Mucosa of stomach (tissue), 1 donor: ENCODE measurements at regions not wholly inside any gene's neighbourhood (a gene's known extent, or its start where the extent isn't known, plus 50 kb on each side); places are given as distances from the start of the nearest gene placed in this dataset.
"Not testable (repeated sequence)": the region's sequence is repeated elsewhere in the genome, so short reads cannot be mapped to it uniquely, and the experiment has no call there.

Experiments used
- H3K27me3 ChIP-seq: one replicate; pipeline ENCODE4 v1.7.0; 2013; ENCODE audit warnings: mild to moderate bottlenecking, low read length; ENCODE audit not compliant: control insufficient read depth, insufficient read depth
- H3K36me3 ChIP-seq: one replicate; pipeline ENCODE4 v1.7.0; 2013; ENCODE audit warnings: low read length; ENCODE audit not compliant: control insufficient read depth, insufficient read depth
- H3K4me1 ChIP-seq: one replicate; pipeline ENCODE4 v1.7.0; 2013; ENCODE audit warnings: mild to moderate bottlenecking, low read length; ENCODE audit not compliant: control insufficient read depth, insufficient read depth
- H3K4me3 ChIP-seq: one replicate; pipeline ENCODE4 v1.7.0; 2013; ENCODE audit warnings: low read length
- H3K9ac ChIP-seq: one replicate; pipeline ENCODE4 v1.7.0; 2013; ENCODE audit warnings: mild to moderate bottlenecking, low read length, moderate library complexity
- H3K9me3 ChIP-seq: one replicate; pipeline ENCODE4 v1.7.0; 2013; ENCODE audit warnings: mild to moderate bottlenecking, low read length, moderate library complexity; ENCODE audit not compliant: control insufficient read depth
- donor health status: Pancreatic carcinoma.

DNA sequence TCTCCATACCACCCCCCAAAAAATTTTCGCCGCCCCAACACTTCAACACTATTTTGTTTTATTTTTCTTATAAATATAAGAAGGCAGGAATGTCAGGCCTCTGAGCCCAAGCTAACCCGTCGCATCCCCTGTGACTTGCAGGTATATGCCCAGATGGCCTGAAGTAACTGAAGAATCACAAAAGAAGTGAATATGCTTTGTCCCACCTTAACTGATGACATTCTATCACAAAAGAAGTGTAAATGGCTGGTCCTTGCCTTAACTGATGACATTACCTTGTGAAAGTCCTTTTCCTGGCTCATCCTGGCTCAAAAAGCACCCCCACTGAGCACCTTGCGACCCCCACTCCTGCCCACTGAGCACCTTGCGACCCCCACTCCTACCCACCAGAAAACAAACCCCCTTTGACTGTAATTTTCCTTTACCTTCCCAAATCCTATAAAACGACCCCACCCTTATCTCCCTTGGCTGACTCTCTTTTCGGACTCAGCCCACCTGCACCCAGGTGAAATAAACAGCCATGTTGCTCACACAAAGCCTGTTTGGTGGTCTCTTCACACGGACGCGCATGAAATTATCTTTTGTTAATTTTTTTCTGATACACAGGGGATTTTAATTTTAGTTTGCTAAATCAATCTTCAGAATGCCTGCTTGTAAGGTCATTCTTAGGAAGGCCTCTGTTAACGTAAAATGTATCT lies 87.9 kb upstream of the CCDC180 start:
- H3K4me1 ChIP-seq, H3K9me3 ChIP-seq, H3K4me3 ChIP-seq, H3K36me3 ChIP-seq, H3K9ac ChIP-seq: not testable (repeated sequence)
- peaks cover 35% of the 10 kb centered on the region for H3K27me3 ChIP-seq

DNA sequence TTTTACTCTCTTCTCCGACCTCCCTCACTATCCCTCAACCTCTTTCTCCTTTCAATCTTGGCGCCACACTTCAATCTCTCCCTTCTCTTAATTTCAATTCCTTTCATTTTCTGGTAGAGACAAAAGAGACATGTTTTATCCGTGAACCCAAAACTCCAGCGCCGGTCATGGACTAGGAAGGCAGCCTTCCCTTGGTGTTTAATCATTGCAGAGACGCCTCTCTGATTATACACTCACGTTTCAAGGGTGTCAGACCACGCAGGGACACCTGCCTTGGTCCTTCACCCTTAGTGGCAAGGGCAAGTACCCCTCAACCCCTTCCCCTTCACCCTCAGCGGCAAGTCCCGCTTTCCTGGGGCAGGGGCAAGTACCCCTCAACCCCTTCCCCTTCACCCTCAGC lies 92.3 kb upstream of the CCDC180 start:
- not testable (repeated sequence) for H3K4me1 ChIP-seq, H3K36me3 ChIP-seq, H3K27me3 ChIP-seq, H3K9ac ChIP-seq, H3K9me3 ChIP-seq, H3K4me3 ChIP-seq

DNA sequence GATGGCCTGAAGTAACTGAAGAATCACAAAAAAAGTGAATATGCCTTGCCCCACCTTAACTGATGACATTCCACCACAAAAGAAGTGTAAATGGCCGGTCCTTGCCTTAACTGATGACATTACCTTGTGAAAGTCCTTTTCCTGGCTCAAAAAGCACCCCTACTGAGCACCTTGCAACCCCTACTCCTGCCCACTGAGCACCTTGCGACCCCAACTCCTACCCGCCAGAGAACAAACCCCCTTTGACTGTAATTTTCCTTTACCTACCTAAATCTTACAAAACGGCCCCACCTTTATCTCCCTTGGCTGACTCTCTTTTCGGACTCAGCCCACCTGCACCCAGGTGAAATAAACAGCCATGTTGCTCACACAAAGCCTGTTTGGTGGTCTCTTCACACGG lies 92.9 kb upstream of the CCDC180 start:
- not testable (repeated sequence) for H3K9ac ChIP-seq, H3K4me3 ChIP-seq, H3K4me1 ChIP-seq, H3K36me3 ChIP-seq, H3K9me3 ChIP-seq, H3K27me3 ChIP-seq

DNA sequence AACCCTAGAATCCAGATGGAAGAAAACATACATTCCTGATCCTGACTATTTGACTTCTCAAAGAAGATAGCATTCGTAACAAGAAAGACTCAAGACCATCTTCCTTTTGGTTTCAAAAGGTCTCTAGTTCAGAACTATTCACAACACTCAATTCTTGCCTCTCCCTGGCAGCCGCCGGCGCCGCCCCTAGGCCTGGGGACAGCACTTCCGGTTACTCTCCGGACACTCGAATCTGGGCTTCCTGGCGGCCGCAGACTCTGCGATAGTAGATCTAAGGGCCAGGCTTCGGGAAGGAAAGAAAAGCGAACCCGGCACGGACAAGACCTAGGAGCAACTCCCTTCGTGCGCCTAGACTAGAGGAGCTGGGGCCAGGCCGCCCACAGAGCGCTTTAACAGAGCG lies 107.8 kb upstream of the CCDC180 start:
- not testable (repeated sequence) for H3K9ac ChIP-seq, H3K4me3 ChIP-seq, H3K36me3 ChIP-seq, H3K27me3 ChIP-seq, H3K4me1 ChIP-seq, H3K9me3 ChIP-seq

DNA sequence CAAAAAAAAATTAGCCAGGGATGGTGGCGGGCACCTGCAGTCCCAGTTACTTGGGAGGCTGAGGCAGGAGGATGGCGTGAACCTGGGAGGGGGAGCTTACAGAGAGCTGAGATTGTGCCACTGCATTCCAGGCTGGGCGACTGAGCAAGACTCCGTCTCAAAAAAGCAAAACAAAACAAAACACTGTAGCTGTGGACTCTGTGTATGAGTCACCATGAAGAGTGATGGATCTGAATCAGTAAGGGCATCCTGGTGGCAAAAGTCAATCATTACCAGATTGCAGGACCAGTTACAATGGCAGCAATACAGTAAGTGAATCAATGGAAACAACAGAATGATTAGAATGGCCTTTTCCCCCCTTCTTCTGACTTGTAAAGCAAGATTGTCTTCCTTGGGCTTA lies 113.7 kb upstream of the CCDC180 start:
- not testable (repeated sequence) for H3K36me3 ChIP-seq, H3K9me3 ChIP-seq, H3K4me3 ChIP-seq, H3K4me1 ChIP-seq, H3K27me3 ChIP-seq, H3K9ac ChIP-seq

DNA sequence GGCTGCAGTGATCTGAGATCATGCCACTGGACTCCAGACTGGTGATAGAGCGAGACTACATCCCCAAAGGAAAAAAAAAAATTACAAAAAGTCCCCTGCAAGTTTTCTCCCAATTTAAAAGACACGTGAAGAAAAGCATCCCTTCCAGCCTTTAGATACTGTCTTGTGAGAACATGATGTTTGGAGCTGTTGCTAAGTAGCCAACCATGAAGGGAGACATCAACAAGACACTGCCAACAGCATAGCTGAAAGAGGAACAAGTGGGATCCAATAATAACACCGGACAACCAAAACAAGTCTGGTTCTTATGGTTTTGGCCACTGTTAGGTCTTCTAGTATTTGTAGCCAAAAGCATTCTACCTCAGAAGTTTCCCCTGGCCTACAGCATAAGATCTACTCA lies 118.9 kb upstream of the CCDC180 start:
- H3K36me3 ChIP-seq, result no peaks in the 10 kb centered on the region
- H3K4me3 ChIP-seq, result no peak overlapping the region
- H3K9ac ChIP-seq, result no peak overlapping the region
- H3K9me3 ChIP-seq, result no peaks in the 10 kb centered on the region
- no peaks in the 10 kb centered on the region for H3K27me3 ChIP-seq
- no peaks in the 10 kb centered on the region for H3K4me1 ChIP-seq

DNA sequence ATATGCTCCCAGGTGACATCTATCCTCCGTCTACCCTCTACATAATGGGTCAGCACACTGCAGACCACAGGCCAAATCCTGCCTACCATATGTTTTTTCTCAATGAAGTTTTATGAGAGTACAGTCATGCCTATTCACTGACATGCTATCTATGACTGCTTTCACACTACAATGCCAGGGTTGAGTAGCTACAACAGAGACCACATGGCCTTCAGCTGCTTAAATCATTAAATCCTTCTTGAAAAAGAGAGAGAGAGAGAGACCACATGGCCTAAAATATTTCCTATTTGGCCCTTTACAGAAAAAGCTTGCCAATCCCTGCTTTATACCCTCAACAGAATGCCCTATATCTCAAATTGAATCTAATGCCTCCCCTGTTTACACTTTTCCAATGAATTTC lies 119.8 kb upstream of the CCDC180 start:
- not testable (repeated sequence) for H3K4me1 ChIP-seq, H3K27me3 ChIP-seq, H3K4me3 ChIP-seq, H3K36me3 ChIP-seq, H3K9ac ChIP-seq, H3K9me3 ChIP-seq

DNA sequence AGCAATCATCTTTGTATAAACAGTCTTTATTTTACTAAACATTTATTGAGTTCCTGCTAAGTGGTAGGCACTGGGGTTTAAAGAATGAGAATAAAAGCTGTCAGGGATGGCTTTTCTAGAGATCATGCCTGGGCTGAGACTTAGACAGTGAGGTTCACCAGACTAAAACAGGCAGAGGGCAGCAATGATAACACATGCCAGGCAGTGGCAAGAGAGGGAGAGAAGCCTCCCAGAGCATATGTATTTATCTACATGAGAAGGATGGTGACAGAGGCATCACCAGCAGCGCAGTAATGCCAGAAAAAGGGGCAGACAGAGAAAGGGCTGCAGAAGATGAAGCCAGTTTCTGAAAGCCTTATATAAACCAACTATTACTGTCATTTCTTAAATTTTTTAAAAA lies 121.0 kb upstream of the CCDC180 start:
- no peaks in the 10 kb centered on the region for H3K4me1 ChIP-seq
- H3K36me3 ChIP-seq, result no peaks in the 10 kb centered on the region
- no peaks in the 10 kb centered on the region for H3K9me3 ChIP-seq
- H3K27me3 ChIP-seq, result no peaks in the 10 kb centered on the region
- H3K4me3 ChIP-seq, result no peak overlapping the region
- no peak overlapping the region for H3K9ac ChIP-seq

DNA sequence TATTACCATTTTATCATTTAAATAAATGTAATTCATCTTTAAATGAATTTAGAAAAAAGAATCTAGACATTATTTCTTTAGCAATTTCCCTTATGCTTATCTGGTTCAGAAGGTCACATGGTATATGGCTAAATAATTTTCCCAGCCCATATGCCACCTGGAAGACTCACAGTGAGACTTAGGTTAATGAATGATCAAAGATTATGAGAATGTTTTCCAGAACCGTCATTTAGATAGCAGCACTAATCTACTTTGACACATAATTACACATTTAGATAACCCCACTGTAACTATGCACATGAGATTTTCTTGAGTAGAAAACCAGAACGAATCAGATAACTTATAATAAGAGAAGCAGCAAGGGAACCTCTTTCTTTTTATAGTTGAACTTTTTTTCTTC lies 124.9 kb upstream of the CCDC180 start:
- not testable (repeated sequence) for H3K36me3 ChIP-seq, H3K9ac ChIP-seq, H3K4me1 ChIP-seq, H3K9me3 ChIP-seq, H3K27me3 ChIP-seq, H3K4me3 ChIP-seq

DNA sequence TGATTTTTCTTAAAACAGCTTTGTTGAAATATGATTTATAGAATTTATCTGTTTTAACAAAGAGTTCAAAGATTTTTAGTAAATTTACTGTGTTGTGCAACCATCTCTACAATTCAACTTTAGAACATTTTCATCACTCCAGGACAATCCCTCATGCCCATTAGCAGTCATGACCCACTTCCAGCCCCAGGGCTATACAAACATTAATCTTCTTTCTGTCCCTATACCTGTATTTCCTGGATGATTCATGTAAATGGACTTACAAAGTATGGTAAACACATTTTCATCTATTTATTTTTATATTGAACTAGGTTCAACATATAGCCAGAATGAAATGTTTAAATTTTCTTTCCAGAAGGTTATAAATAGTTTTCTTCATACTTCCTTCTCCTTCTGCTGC lies 127.8 kb upstream of the CCDC180 start:
- Histone ChIP-seq H3K36me3 (no peaks in the 10 kb centered on the region), H3K9me3 (no peaks in the 10 kb centered on the region), H3K4me1 (no peaks in the 10 kb centered on the region), H3K9ac (no peak overlapping the region), H3K4me3 (no peak overlapping the region), H3K27me3 (peaks cover 2% of the 10 kb centered on the region)

DNA sequence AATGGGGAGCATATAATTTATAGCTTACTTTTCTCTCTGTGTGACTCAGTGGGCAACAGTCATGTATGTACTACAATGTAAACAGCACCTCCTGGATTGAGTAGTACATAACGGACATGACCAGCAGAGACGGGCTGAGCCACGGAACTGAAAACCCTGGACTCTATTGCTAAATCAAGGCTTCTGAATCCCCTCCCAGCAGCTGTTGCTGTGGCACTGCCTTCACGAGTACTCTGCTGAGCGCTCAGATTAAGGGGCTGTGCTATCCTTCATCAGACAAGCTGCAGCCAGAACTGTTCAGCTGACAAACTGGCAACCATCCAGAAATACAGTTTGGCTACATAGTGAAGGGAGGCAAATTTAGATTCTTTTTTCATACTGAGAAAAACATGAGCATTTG lies 131.3 kb upstream of the CCDC180 start:
- Histone ChIP-seq H3K4me1 (no peaks in the 10 kb centered on the region), H3K9me3 (no peaks in the 10 kb centered on the region), H3K9ac (no peak overlapping the region), H3K27me3 (peaks cover 2% of the 10 kb centered on the region), H3K36me3 (no peaks in the 10 kb centered on the region), H3K4me3 (no peak overlapping the region)

DNA sequence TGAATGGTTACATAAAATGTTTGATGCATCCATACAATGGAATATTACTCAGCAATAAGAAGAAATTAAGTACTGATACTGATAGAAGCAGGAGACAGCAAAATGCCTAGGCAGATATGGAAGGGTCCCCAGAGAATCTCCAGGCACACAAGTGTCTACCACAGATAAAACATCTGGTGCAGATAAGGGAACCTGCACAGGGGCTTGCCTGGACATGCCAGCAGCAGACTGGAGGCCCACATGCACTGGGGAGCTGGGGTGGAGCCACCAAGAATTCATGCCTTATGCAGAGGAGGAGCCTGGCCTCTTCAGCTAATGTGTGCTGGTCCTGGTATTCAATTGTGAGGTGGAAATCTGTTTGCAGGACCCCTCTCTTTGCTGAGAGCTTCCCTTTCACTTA lies 129.2 kb upstream of the CTSV start:
- not testable (repeated sequence) for H3K9ac ChIP-seq, H3K4me1 ChIP-seq, H3K27me3 ChIP-seq, H3K9me3 ChIP-seq, H3K4me3 ChIP-seq, H3K36me3 ChIP-seq

DNA sequence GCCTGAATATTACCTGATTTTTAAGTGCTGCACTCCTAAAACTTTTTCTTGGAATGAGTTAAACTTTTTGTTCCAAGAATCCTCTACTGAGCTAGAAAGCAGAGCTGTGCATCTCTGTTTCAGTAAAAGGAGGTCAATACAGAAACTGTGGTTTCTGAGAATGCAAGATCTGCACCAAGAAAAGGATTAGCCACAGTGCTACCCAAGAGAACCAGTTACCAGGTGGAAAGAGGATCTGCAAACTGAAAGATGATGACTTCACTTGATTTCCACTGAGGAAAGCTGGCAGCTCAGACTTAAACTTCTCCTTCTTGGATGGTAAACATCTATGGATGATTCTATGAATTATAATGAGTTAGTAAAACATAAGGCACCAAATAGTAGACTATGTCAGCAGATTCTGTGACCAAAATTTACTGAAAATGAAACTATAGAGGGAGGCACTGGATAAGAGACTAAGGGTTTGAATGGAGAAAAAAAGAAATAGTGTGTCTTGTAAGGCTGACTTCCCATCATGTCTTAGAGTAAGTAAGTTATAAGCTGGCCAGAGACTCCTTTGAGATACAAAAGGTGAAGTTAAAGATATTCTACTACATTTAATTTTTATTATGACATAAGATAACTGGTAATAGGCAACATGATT lies 127.7 kb upstream of the CTSV start:
- H3K4me3 ChIP-seq, H3K9ac ChIP-seq, H3K9me3 ChIP-seq, H3K4me1 ChIP-seq, H3K36me3 ChIP-seq, H3K27me3 ChIP-seq: not testable (repeated sequence)
